GM12875 (cell line): ENCODE measurements at regions not wholly inside any gene's neighbourhood (a gene's known extent, or its start where the extent isn't known, plus 50 kb on each side); places are given as distances from the start of the nearest gene placed in this dataset.
"Not testable (repeated sequence)": the region's sequence is repeated elsewhere in the genome, so short reads cannot be mapped to it uniquely, and the experiment has no call there.

Experiments
- H3K4me3 ChIP-seq: one replicate; pipeline ENCODE4 v1.5.1; 2011; ENCODE audit warnings: low read depth, low read length, control low read depth
- CTCF ChIP-seq: IDR thresholded peaks from 2 replicates; pipeline ENCODE4 v1.5.1; 2011; ENCODE audit warnings: low read depth, mild to moderate bottlenecking, control low read depth, inconsistent platforms, low read length, moderate library complexity, borderline replicate concordance; ENCODE audit not compliant: insufficient read depth

- no peak for TF ChIP-seq CTCF
- H3K4me3 ChIP-seq: no peak overlapping the region
Observed at GRCh38 chr5:53169933-53170332, 60.4 kb upstream of the MOCS2 start.

- TF ChIP-seq CTCF: peak; percentile 35; the same call in 1 of the 2 replicates
- H3K4me3 ChIP-seq: no peak overlapping the region
Observed at GRCh38 chr5:53170746-53171349, 61.3 kb upstream of the MOCS2 start.

GRCh38 chr5:53172073-53172472 lies 62.5 kb upstream of the MOCS2 start:
- not testable (repeated sequence) for H3K4me3 ChIP-seq

GRCh38 chr5:53172630-53173029 lies 63.1 kb upstream of the MOCS2 start:
- TF ChIP-seq CTCF: no peak
- no peak overlapping the region for H3K4me3 ChIP-seq

- TF ChIP-seq CTCF: no peak
- H3K4me3 ChIP-seq: no peak overlapping the region
Observed at GRCh38 chr5:53173083-53173482, 63.5 kb upstream of the MOCS2 start.

GRCh38 chr5:53178830-53179229 lies 69.3 kb upstream of the MOCS2 start:
- no peak for TF ChIP-seq CTCF
- no peak overlapping the region for H3K4me3 ChIP-seq

- H3K4me3 ChIP-seq: no peak overlapping the region
- TF ChIP-seq CTCF: no peak
Observed at GRCh38 chr5:53179691-53180090, 70.1 kb upstream of the MOCS2 start.

- no peak for TF ChIP-seq CTCF
- H3K4me3 ChIP-seq: no peak overlapping the region
Observed at GRCh38 chr5:53180538-53180937, 71.0 kb upstream of the MOCS2 start.
